HCT116 (cell line): ENCODE measurements at regions not wholly inside any gene's neighbourhood (a gene's known extent, or its start where the extent isn't known, plus 50 kb on each side); places are given as distances from the start of the nearest gene placed in this dataset.

Experiments used
- ATAC-seq: fragments of 200-7000 bp; cut with Tn5 transposase; 2 replicates; pipeline ENCODE4 v1.9.1; 2020; ENCODE audit warnings: mild to moderate bottlenecking, moderate library complexity
- BruUV-seq: library from RNA; stranded (reverse); fragments of 400-500 nt; replicated peaks from 2 replicates; lab custom pipeline; 2021; lab: Mats Ljungman, UMichigan
- CTCF ChIA-PET: fragments of 300-600 bp; sonication (Branson Sonifier 250); formaldehyde crosslinking; loops from one replicate; lab custom pipeline; 2021; ENCODE audit warnings: antibody characterized with exemption; lab: Charles Lee
- POLR2A ChIA-PET: fragments of 300-600, 350-600 bp; sonication (Branson Sonifier 250); formaldehyde crosslinking; loops from one replicate; lab custom pipeline; 2021; ENCODE audit warnings: antibody characterized with exemption; lab: Charles Lee
- RAD21 ChIA-PET, 2 experiments: fragments of 300-600 bp; sonication (Branson Sonifier 250); formaldehyde crosslinking; loops; one replicate each; lab custom pipeline; 2023; ENCODE audit warnings: low total read pairs in 2 of 2; ENCODE audit not compliant: uncharacterized antibody in 2 of 2, unreplicated experiment in 2 of 2, low non-redundant PET in 1 of 2; lab: Charles Lee
- DNase-seq: peaks from one replicate; pipeline ENCODE4 v3.0.0-alpha.2; 2010; ENCODE audit warnings: low read depth, low spot score
- H2AFZ ChIP-seq: fragments of 200-600 bp; shearing (Covaris generic), sonication (generic); 2 replicates; pipeline ENCODE4 v1.6.1; 2017; ENCODE audit warnings: low read depth, mixed run types, mixed read lengths, antibody characterized with exemption, low read length; ENCODE audit not compliant: poor library complexity, severe bottlenecking
- H3K27ac ChIP-seq: 2 replicates; pipeline ENCODE4 v1.5.1; 2012; ENCODE audit warnings: low read depth, low read length
- H3K27me3 ChIP-seq: fragments of 200-600 bp; sonication (generic); 2 replicates; pipeline ENCODE4 v1.6.1; 2016; ENCODE audit warnings: mixed run types, low read length, mixed read lengths; ENCODE audit not compliant: insufficient read depth
- H3K36me3 ChIP-seq, 2 experiments: fragments of 200-500 bp in 1 of 2; fragments of 200-600 bp in 1 of 2; sonication (Bioruptor generic) in 1 of 2; sonication (generic) in 1 of 2; 2 replicates each; pipeline versions ENCODE4 v1.5.1 to v1.6.1; 2014 to 2016; ENCODE audit warnings: low read length in 2 of 2, inconsistent platforms in 1 of 2, mixed read lengths in 1 of 2, mixed run types in 1 of 2; ENCODE audit not compliant: insufficient read depth in 2 of 2, control insufficient read depth in 1 of 2
- H3K4me1 ChIP-seq, 2 experiments: fragments of 200-600 bp in 1 of 2; sonication (generic) in 1 of 2; 2 replicates each; pipeline versions ENCODE4 v1.5.1 to v1.6.1; 2012 to 2017; ENCODE audit warnings: low read length in 2 of 2, inconsistent platforms in 1 of 2, mild to moderate bottlenecking in 1 of 2, mixed read lengths in 1 of 2, mixed run types in 1 of 2, moderate library complexity in 1 of 2; ENCODE audit not compliant: insufficient read depth in 2 of 2, control insufficient read depth in 1 of 2
- H3K4me2 ChIP-seq: fragments of 200-600 bp; sonication (generic); 2 replicates; pipeline ENCODE4 v1.6.1; 2017; ENCODE audit warnings: mixed run types, low read length, mixed read lengths
- H3K4me3 ChIP-seq, 2 experiments: fragments of 200-600 bp in 1 of 2; sonication (generic) in 1 of 2; replicated peaks in 1 of 2; 2 replicates each; pipeline ENCODE4 v1.5.1; 2011 to 2016; ENCODE audit warnings: low read length in 2 of 2, control low read depth in 1 of 2, low read depth in 1 of 2, mild to moderate bottlenecking in 1 of 2, mixed read lengths in 1 of 2, mixed run types in 1 of 2
- H3K79me2 ChIP-seq: fragments of 200-600 bp; sonication (generic); 2 replicates; pipeline ENCODE4 v1.6.1; 2017; ENCODE audit warnings: mild to moderate bottlenecking, mixed run types, low read length, moderate library complexity, mixed read lengths; ENCODE audit not compliant: insufficient read depth
- H3K9ac ChIP-seq: fragments of 200-600 bp; sonication (generic); 2 replicates; pipeline ENCODE4 v1.6.1; 2016; ENCODE audit warnings: low read length, mixed read lengths
- H3K9me2 ChIP-seq: fragments of 200-600 bp; sonication (generic), shearing (Covaris generic); 2 replicates; pipeline ENCODE4 v1.6.1; 2017; ENCODE audit warnings: mixed run types, mild to moderate bottlenecking, moderate library complexity; ENCODE audit not compliant: insufficient read depth
- H3K9me3 ChIP-seq, 2 experiments: fragments of 200-500 bp in 1 of 2; fragments of 200-600 bp in 1 of 2; sonication (Bioruptor generic) in 1 of 2; sonication (generic) in 1 of 2; 2 replicates each; pipeline ENCODE4 v1.6.1; 2014 to 2017; ENCODE audit warnings: low read length in 2 of 2, mixed read lengths in 2 of 2, inconsistent platforms in 1 of 2, low read depth in 1 of 2, mild to moderate bottlenecking in 1 of 2, mixed run types in 1 of 2, moderate library complexity in 1 of 2; ENCODE audit not compliant: control insufficient read depth in 1 of 2, insufficient read depth in 1 of 2
- H4K20me1 ChIP-seq: fragments of 200-600 bp; sonication (generic), shearing (Covaris generic); 2 replicates; pipeline ENCODE4 v1.6.1; 2017; ENCODE audit warnings: mixed run types, mild to moderate bottlenecking, moderate library complexity; ENCODE audit not compliant: insufficient read depth
- CBX3 ChIP-seq: IDR thresholded peaks from 2 replicates; pipeline ENCODE4 v1.6.1; 2012; ENCODE audit warnings: low read depth
- POLR2A ChIP-seq: IDR thresholded peaks from 2 replicates; pipeline ENCODE4 v1.7.0; 2011; ENCODE audit warnings: borderline replicate concordance; ENCODE audit not compliant: insufficient read depth, insufficient read length; ENCODE audit errors: extremely low read depth
- POLR2AphosphoS5 ChIP-seq: IDR thresholded peaks from 2 replicates; pipeline ENCODE4 v1.6.1; 2011; ENCODE audit warnings: mild to moderate bottlenecking, low read depth, low read length, moderate library complexity
- RAD21 ChIP-seq: IDR thresholded peaks from 2 replicates; pipeline ENCODE4 v1.6.1; 2012; ENCODE audit warnings: low read depth, mild to moderate bottlenecking
- SP1 ChIP-seq: IDR thresholded peaks from 2 replicates; pipeline ENCODE4 v1.6.1; 2012; ENCODE audit warnings: low read depth
- ZFX ChIP-seq: fragments of 450-650 bp; IDR thresholded peaks from 2 replicates; pipeline ENCODE4 v1.6.1; 2017
- intact Hi-C: fragments of 100-400 bp; cut with micrococcal nuclease; formaldehyde crosslinking; loops from 2 replicates; pipeline ENCODE4 v1.10.0; 2022
- TF ChIP-seq, protein P1 (sequence below): IDR thresholded peaks from 2 replicates; pipeline ENCODE4 v1.6.1; 2012; ENCODE audit warnings: low read depth
- TF ChIP-seq, protein P2 (sequence below): IDR thresholded peaks from 2 replicates; pipeline ENCODE4 v1.6.1; 2012
- TF ChIP-seq, protein P3 (sequence below): IDR thresholded peaks from 2 replicates; pipeline ENCODE4 v1.6.1; 2011; ENCODE audit warnings: mild to moderate bottlenecking, low read length, moderate library complexity; ENCODE audit not compliant: insufficient replicate concordance; ENCODE audit errors: extremely low read depth

DNA sequence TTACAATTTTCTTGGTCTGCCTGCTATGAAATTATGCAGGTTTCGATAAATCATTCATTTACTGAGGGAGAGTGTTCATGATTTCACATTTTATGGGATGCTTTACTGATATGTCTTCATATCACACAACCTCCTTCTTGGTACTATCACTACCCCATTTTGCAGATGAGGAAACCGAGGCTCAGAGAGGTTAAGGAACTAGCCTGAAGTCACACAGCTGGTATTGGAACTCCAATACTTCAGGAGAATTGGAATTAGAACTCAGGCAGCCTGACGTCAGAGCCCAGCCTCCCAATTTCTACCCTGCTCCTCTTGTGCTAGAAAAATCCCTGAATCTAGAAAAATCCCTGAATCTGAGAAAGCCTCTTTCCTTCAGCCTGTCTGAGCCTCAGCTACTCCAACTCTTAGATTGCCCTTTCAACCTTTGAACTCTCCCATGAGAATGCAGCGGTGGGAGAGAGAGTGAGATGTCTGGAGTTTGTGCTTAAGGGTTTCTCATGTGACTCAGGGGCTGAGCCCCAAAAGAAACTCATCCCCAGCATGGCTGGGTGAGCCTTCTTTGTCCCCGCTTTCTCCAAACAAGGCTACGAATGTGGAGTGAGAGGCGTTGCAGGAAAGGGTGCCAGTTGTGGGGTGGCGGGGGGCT lies 50.8 kb upstream of the IFNLR1 start:
- no TSS peak for BruUV-seq
- Histone ChIP-seq H4K20me1 (no peaks in the 10 kb centered on the region), H3K27me3 (no peaks in the 10 kb centered on the region), H3K4me1 (peaks cover 13 to 20% of the 10 kb centered on the region in 2 experiments), H3K27ac (no peak overlapping the region), H3K9me3 (no peaks in the 10 kb centered on the region), H3K79me2 (no peaks in the 10 kb centered on the region), H2AFZ (no peak overlapping the region), H3K36me3 (no peaks in the 10 kb centered on the region), H3K9ac (no peak overlapping the region), H3K9me2 (no peaks in the 10 kb centered on the region), H3K4me3 (no peak overlapping the region), H3K4me2 (no peak overlapping the region)
- intact Hi-C loops, result no loop called here
- ChIA-PET POLR2A (no interaction called here), CTCF (no interaction called here), RAD21 (no interaction called here)
- ATAC-seq (no peak), DNase-seq (no peak)
- TF ChIP-seq, protein P1, sequence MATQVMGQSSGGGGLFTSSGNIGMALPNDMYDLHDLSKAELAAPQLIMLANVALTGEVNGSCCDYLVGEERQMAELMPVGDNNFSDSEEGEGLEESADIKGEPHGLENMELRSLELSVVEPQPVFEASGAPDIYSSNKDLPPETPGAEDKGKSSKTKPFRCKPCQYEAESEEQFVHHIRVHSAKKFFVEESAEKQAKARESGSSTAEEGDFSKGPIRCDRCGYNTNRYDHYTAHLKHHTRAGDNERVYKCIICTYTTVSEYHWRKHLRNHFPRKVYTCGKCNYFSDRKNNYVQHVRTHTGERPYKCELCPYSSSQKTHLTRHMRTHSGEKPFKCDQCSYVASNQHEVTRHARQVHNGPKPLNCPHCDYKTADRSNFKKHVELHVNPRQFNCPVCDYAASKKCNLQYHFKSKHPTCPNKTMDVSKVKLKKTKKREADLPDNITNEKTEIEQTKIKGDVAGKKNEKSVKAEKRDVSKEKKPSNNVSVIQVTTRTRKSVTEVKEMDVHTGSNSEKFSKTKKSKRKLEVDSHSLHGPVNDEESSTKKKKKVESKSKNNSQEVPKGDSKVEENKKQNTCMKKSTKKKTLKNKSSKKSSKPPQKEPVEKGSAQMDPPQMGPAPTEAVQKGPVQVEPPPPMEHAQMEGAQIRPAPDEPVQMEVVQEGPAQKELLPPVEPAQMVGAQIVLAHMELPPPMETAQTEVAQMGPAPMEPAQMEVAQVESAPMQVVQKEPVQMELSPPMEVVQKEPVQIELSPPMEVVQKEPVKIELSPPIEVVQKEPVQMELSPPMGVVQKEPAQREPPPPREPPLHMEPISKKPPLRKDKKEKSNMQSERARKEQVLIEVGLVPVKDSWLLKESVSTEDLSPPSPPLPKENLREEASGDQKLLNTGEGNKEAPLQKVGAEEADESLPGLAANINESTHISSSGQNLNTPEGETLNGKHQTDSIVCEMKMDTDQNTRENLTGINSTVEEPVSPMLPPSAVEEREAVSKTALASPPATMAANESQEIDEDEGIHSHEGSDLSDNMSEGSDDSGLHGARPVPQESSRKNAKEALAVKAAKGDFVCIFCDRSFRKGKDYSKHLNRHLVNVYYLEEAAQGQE, result no peak
- TF ChIP-seq POLR2AphosphoS5, result no peak
- TF ChIP-seq ZFX, result no peak
- TF ChIP-seq POLR2A, result no peak
- TF ChIP-seq, protein P2, sequence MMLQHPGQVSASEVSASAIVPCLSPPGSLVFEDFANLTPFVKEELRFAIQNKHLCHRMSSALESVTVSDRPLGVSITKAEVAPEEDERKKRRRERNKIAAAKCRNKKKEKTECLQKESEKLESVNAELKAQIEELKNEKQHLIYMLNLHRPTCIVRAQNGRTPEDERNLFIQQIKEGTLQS, result no peak
- TF ChIP-seq SP1, result no peak
- no peak for TF ChIP-seq CBX3
- no peak for TF ChIP-seq RAD21
- TF ChIP-seq, protein P3, sequence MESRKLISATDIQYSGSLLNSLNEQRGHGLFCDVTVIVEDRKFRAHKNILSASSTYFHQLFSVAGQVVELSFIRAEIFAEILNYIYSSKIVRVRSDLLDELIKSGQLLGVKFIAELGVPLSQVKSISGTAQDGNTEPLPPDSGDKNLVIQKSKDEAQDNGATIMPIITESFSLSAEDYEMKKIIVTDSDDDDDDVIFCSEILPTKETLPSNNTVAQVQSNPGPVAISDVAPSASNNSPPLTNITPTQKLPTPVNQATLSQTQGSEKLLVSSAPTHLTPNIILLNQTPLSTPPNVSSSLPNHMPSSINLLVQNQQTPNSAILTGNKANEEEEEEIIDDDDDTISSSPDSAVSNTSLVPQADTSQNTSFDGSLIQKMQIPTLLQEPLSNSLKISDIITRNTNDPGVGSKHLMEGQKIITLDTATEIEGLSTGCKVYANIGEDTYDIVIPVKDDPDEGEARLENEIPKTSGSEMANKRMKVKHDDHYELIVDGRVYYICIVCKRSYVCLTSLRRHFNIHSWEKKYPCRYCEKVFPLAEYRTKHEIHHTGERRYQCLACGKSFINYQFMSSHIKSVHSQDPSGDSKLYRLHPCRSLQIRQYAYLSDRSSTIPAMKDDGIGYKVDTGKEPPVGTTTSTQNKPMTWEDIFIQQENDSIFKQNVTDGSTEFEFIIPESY, result no peak
